Panc1 (cell line): ENCODE measurements at regions not wholly inside any gene's neighbourhood (a gene's known extent, or its start where the extent isn't known, plus 50 kb on each side); places are given as distances from the start of the nearest gene placed in this dataset.
"Not testable (repeated sequence)": the region's sequence is repeated elsewhere in the genome, so short reads cannot be mapped to it uniquely, and the experiment has no call there.

Experiments used
- ATAC-seq: fragments of 200-7000 bp; cut with Tn5 transposase; 2 replicates; pipeline ENCODE4 v1.9.1; 2020; ENCODE audit warnings: mild to moderate bottlenecking, moderate library complexity
- BruUV-seq: library from RNA; stranded (reverse); fragments of 400-500 nt; replicated peaks from 2 replicates; lab custom pipeline; 2021; lab: Mats Ljungman, UMichigan
- CTCF ChIA-PET: fragments of 300-600 bp; sonication (Branson Sonifier 250); formaldehyde crosslinking; loops from one replicate; lab custom pipeline; 2022; ENCODE audit warnings: antibody characterized with exemption; lab: Charles Lee
- POLR2A ChIA-PET: fragments of 300-600 bp; sonication (Branson Sonifier 250); formaldehyde crosslinking; loops from one replicate; lab custom pipeline; 2022; ENCODE audit warnings: antibody characterized with exemption; lab: Charles Lee
- DNase-seq: peaks from one replicate; pipeline ENCODE4 v3.0.0-alpha.2; 2010; ENCODE audit warnings: low read depth, low spot score
- H3K27ac ChIP-seq: 2 replicates; pipeline ENCODE4 v1.5.1; 2011; ENCODE audit warnings: mild to moderate bottlenecking, low read length, inconsistent platforms
- H3K27me3 ChIP-seq: fragments of 200-500 bp; sonication (Bioruptor generic); 2 replicates; pipeline ENCODE4 v1.6.0; 2014; ENCODE audit warnings: low read length, inconsistent platforms; ENCODE audit not compliant: control insufficient read depth, insufficient read depth
- H3K36me3 ChIP-seq: fragments of 200-500 bp; sonication (Bioruptor generic); 2 replicates; pipeline ENCODE4 v1.5.1; 2014; ENCODE audit warnings: inconsistent platforms, mild to moderate bottlenecking, low read length, moderate library complexity; ENCODE audit not compliant: control insufficient read depth, insufficient read depth
- H3K4me1 ChIP-seq: 2 replicates; pipeline ENCODE4 v1.5.1; 2011; ENCODE audit warnings: inconsistent platforms, mild to moderate bottlenecking, low read length, moderate library complexity; ENCODE audit not compliant: control insufficient read depth, insufficient read depth
- H3K4me3 ChIP-seq, 2 experiments: 2 replicates each; pipeline ENCODE4 v1.5.1; 2011 to 2012; ENCODE audit warnings: low read depth in 2 of 2, low read length in 2 of 2, mild to moderate bottlenecking in 2 of 2, inconsistent platforms in 1 of 2, moderate library complexity in 1 of 2
- H3K9me3 ChIP-seq: fragments of 200-500 bp; sonication (Bioruptor generic); 2 replicates; pipeline ENCODE4 v1.5.1; 2014; ENCODE audit warnings: low read depth, mild to moderate bottlenecking, inconsistent platforms, low read length, moderate library complexity; ENCODE audit not compliant: control insufficient read depth, insufficient read depth
- POLR2AphosphoS5 ChIP-seq: IDR thresholded peaks from 2 replicates; pipeline ENCODE4 v1.6.1; 2012; ENCODE audit warnings: mild to moderate bottlenecking, low read depth, low read length, moderate library complexity
- REST ChIP-seq, 2 experiments: IDR thresholded peaks; 2 replicates each; pipeline ENCODE4 v1.6.1; 2011 to 2012; ENCODE audit warnings: low read depth in 2 of 2, control low read depth in 1 of 2, low read length in 1 of 2, mild to moderate bottlenecking in 1 of 2, moderate library complexity in 1 of 2; ENCODE audit not compliant: insufficient read depth in 1 of 2
- SIN3A ChIP-seq: IDR thresholded peaks from 2 replicates; pipeline ENCODE4 v1.6.1; 2012; ENCODE audit warnings: low read depth, mild to moderate bottlenecking, low read length, moderate library complexity, borderline replicate concordance; ENCODE audit not compliant: insufficient read depth
- TCF7L2 ChIP-seq: IDR thresholded peaks from 2 replicates; pipeline ENCODE4 v1.6.1; 2011; ENCODE audit warnings: mild to moderate bottlenecking, low read depth, low read length, inconsistent platforms
- in situ Hi-C: cut with HindIII; loops from 2 replicates; pipeline ENCODE4 v1.10.0; 2016; ENCODE audit warnings: low sequenced_read_pairs, low pct_unique_long_range_greater_than_20kb
- intact Hi-C: fragments of 100-400 bp; cut with micrococcal nuclease; formaldehyde crosslinking; loops from one replicate; pipeline ENCODE4 v1.10.0; 2022; ENCODE audit not compliant: unreplicated experiment
- TF ChIP-seq, protein P1 (sequence below): fragments of 450-650 bp; IDR thresholded peaks from 2 replicates; pipeline ENCODE4 v1.5.1; 2017; ENCODE audit warnings: mild to moderate bottlenecking

- no peak for DNase-seq
- no peak for ATAC-seq
- H3K36me3 ChIP-seq = no peaks in the 10 kb centered on the region
- H3K4me3 ChIP-seq = no peak overlapping the region
- no peaks in the 10 kb centered on the region for H3K27me3 ChIP-seq
- H3K9me3 ChIP-seq = no peaks in the 10 kb centered on the region
- H3K27ac ChIP-seq = no peak overlapping the region
- TF ChIP-seq, protein P1, sequence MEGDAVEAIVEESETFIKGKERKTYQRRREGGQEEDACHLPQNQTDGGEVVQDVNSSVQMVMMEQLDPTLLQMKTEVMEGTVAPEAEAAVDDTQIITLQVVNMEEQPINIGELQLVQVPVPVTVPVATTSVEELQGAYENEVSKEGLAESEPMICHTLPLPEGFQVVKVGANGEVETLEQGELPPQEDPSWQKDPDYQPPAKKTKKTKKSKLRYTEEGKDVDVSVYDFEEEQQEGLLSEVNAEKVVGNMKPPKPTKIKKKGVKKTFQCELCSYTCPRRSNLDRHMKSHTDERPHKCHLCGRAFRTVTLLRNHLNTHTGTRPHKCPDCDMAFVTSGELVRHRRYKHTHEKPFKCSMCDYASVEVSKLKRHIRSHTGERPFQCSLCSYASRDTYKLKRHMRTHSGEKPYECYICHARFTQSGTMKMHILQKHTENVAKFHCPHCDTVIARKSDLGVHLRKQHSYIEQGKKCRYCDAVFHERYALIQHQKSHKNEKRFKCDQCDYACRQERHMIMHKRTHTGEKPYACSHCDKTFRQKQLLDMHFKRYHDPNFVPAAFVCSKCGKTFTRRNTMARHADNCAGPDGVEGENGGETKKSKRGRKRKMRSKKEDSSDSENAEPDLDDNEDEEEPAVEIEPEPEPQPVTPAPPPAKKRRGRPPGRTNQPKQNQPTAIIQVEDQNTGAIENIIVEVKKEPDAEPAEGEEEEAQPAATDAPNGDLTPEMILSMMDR = no peak
- TF ChIP-seq SIN3A = no peak
- no peak for TF ChIP-seq TCF7L2
- no peak for TF ChIP-seq POLR2AphosphoS5
- no peak for TF ChIP-seq REST (IDR thresholded peaks at IDR 0.05; ENCODE audit: insufficient read depth in 1 of 2, low read depth in 2 of 2, low read length in 1 of 2)
- POLR2A ChIA-PET = no interaction called here
- in situ Hi-C loops (no loop called here), intact Hi-C loops (no loop called here)
- CTCF ChIA-PET = no interaction called here
- BruUV-seq = no TSS peak
- no peaks in the 10 kb centered on the region for H3K4me1 ChIP-seq
Observed at GRCh38 chr11:21987261-21987660, 205.6 kb upstream of the ANO5 start.

- CTCF ChIA-PET = no interaction called here
- H3K27me3 ChIP-seq = no peaks in the 10 kb centered on the region
- in situ Hi-C loops (no loop called here), intact Hi-C loops (no loop called here)
- no peaks in the 10 kb centered on the region for H3K4me1 ChIP-seq
- DNase-seq (no peak), ATAC-seq (no peak)
- no peak for TF ChIP-seq POLR2AphosphoS5
- TF ChIP-seq, protein P1 = no peak
- no peak for TF ChIP-seq SIN3A
- TF ChIP-seq REST (IDR thresholded peaks at IDR 0.05; ENCODE audit: insufficient read depth in 1 of 2, low read depth in 2 of 2, low read length in 1 of 2) = no peak
- TF ChIP-seq TCF7L2 = no peak
- H3K27ac ChIP-seq = no peak overlapping the region
- POLR2A ChIA-PET = no interaction called here
- BruUV-seq = no TSS peak
- no peak overlapping the region for H3K4me3 ChIP-seq
- H3K36me3 ChIP-seq = no peaks in the 10 kb centered on the region
- H3K9me3 ChIP-seq = no peaks in the 10 kb centered on the region
Observed at GRCh38 chr11:21988477-21988876, 204.4 kb upstream of the ANO5 start.

DNA sequence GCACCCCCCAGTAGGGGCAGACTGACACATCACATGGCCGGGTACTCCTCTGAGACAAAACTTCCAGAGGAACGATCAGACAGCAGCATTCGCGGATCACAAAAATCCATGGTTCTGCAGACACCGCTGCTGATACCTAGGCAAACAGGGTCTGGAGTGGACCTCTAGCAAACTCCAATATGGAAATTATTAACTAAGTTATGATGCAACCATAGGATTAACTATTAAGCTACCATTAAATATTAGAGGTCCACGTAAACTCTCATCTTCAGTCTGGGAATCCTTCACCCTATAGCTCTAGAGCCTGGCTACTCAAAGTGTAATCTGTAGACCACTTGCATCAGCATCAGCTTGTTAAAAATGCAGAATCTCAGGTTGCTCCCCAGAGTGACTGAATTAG is 191.1 kb upstream of the ANO5 start:
- BruUV-seq, H3K9me3 ChIP-seq, H3K4me3 ChIP-seq, H3K27me3 ChIP-seq, intact Hi-C loops, H3K36me3 ChIP-seq, ATAC-seq, POLR2A ChIA-PET, CTCF ChIA-PET, DNase-seq, H3K4me1 ChIP-seq, H3K27ac ChIP-seq, in situ Hi-C loops: not testable (repeated sequence)
